ENCODE measurements at regions not wholly inside any gene's neighbourhood (a gene's known extent, or its start where the extent isn't known, plus 50 kb on each side); places are given as distances from the start of the nearest gene placed in this dataset.

DNA sequence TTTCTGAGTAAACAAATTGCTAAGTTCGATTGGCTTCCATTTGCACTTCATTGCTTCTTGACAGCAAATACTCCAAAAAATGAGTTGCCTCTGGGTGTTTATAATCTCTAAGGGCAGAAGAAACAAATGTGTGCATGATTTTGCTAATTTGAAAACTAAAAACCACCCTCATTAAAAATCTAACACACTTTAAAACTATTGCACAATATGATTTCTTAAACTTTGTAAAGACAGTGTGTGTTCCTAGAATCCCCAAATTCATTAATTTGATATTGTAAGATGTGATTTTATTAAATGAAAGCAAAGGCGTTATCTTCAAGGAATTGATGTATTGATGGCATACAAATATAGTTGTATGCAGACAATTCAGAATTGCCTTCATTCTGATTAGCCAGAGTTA lies 350.9 kb downstream of the OLFM3 start:
- TF ChIP-seq, protein P1, sequence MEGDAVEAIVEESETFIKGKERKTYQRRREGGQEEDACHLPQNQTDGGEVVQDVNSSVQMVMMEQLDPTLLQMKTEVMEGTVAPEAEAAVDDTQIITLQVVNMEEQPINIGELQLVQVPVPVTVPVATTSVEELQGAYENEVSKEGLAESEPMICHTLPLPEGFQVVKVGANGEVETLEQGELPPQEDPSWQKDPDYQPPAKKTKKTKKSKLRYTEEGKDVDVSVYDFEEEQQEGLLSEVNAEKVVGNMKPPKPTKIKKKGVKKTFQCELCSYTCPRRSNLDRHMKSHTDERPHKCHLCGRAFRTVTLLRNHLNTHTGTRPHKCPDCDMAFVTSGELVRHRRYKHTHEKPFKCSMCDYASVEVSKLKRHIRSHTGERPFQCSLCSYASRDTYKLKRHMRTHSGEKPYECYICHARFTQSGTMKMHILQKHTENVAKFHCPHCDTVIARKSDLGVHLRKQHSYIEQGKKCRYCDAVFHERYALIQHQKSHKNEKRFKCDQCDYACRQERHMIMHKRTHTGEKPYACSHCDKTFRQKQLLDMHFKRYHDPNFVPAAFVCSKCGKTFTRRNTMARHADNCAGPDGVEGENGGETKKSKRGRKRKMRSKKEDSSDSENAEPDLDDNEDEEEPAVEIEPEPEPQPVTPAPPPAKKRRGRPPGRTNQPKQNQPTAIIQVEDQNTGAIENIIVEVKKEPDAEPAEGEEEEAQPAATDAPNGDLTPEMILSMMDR (IDR thresholded peaks at IDR 0.05) = no peak
- TF ChIP-seq EZH2 (IDR thresholded peaks at IDR 0.05) (no peak), EZH2phosphoT487 (IDR thresholded peaks at IDR 0.05) (no peak)

All from neural progenitor cell (in vitro differentiated cells).